ENCODE measurements at regions not wholly inside any gene's neighbourhood (a gene's known extent, or its start where the extent isn't known, plus 50 kb on each side); places are given as distances from the start of the nearest gene placed in this dataset.

DNA sequence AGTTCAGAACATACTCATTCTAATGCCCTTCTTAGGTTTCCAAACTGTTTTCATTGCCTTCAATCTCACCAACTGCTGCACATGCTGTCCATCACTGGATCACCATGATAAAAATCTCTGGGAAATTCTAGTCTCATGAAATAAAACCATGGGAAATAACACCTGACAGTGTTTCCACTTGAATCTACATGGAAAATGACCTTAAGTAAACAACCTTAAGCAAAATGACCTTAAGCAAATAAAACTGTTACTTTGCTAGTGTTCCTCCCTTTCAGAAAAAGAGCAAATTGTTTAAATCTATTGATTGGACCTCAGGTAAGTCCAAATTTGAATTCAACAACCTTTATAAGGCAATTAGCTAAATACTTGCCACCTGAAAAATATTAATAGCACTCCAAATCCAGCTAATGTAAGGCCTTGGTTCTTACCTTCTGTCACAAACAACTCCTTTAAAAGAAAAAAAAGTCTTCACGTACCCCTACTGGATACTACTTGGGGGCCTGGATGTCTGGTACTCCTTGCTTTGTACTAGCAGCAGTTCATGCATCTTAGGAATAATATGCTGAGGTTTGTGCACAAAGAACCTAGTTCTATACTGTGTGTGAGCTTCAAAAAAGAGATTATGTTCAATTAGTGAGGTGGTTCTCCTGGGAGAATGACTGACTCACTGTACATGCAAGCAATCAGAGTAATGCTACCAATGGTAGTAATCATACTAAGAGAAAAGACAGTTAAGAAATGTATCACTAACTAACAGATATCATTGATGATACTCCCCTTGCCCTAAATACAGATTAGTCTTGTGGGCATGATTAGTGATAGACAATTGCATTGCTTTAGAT is 630.4 kb downstream of the PSAT1 start:
- TF ChIP-seq EZH2phosphoT487 (IDR thresholded peaks at IDR 0.05; ENCODE audit: insufficient read depth, low read depth) (no peak), EZH2 (IDR thresholded peaks at IDR 0.05; ENCODE audit: insufficient read depth, poor library complexity, severe bottlenecking) (no peak)

Measured in GM23248 (cell line).